ENCODE measurements at regions not wholly inside any gene's neighbourhood (a gene's known extent, or its start where the extent isn't known, plus 50 kb on each side); places are given as distances from the start of the nearest gene placed in this dataset.

DNA sequence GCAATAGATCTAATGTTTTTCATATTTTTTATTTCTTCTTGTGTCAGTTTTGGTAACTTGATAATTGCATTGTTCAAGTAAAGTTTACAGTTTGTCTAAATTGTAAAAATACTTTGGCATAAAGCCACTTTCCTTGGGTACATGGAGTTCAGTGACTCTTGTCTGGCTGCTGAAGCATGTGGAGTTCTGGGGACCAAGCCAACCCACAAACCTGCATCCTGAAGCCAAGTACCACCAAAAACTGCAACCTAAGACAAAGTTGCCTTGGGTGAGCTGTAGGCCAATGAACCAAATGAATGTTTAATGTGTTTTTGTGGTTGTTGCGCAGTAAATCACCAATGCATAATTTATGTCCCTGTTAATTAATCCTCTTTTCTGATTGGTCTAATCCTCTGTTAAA is 872.6 kb downstream of the BCL11A start:
- no peak overlapping the region for H3K4me3 ChIP-seq
- no peaks in the 10 kb centered on the region for H3K4me1 ChIP-seq
- TF ChIP-seq POLR2A (IDR thresholded peaks at IDR 0.05) (no peak), POLR2AphosphoS5 (IDR thresholded peaks at IDR 0.05) (no peak)
- TF ChIP-seq, protein P1, sequence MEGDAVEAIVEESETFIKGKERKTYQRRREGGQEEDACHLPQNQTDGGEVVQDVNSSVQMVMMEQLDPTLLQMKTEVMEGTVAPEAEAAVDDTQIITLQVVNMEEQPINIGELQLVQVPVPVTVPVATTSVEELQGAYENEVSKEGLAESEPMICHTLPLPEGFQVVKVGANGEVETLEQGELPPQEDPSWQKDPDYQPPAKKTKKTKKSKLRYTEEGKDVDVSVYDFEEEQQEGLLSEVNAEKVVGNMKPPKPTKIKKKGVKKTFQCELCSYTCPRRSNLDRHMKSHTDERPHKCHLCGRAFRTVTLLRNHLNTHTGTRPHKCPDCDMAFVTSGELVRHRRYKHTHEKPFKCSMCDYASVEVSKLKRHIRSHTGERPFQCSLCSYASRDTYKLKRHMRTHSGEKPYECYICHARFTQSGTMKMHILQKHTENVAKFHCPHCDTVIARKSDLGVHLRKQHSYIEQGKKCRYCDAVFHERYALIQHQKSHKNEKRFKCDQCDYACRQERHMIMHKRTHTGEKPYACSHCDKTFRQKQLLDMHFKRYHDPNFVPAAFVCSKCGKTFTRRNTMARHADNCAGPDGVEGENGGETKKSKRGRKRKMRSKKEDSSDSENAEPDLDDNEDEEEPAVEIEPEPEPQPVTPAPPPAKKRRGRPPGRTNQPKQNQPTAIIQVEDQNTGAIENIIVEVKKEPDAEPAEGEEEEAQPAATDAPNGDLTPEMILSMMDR (IDR thresholded peaks at IDR 0.05), result no peak
- peaks cover 0 to 18% of the 10 kb centered on the region in 2 donors for H3K9me3 ChIP-seq
- no peaks in the 10 kb centered on the region for H3K27me3 ChIP-seq
- H3K27ac ChIP-seq, result no peak overlapping the region
- intact Hi-C loops (cut with DNase I; ENCODE audit: low total_unique reads), result no loop called here
- DNase-seq (ENCODE audit: low spot score in 2 of 2), result peak in 1 of 2 donors; percentile 57
- H3K36me3 ChIP-seq, result no peaks in the 10 kb centered on the region

DNA sequence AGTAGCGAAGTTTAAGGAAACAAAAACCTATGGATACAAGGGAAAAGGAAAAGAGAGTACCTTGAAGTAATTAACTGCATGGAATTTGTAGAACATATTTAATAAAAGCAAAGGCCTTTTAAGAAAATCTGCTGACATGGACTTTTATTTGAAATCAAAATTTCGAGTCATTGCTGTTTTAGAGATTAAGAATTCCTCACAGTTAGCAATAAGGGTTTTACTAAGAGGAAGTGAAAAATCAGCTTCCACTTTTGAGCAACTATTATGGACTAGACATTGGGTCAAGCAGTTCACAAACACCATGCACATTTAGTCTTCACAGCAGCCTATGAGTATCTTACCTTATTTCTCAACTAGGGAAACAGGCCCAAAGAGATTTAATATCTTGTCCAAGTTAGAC is 876.3 kb downstream of the BCL11A start:
- no peak overlapping the region for H3K27ac ChIP-seq
- no peaks in the 10 kb centered on the region for H3K4me1 ChIP-seq
- TF ChIP-seq, protein P1 (IDR thresholded peaks at IDR 0.05), result no peak
- no peak for TF ChIP-seq POLR2AphosphoS5 (IDR thresholded peaks at IDR 0.05)
- no peak for TF ChIP-seq POLR2A (IDR thresholded peaks at IDR 0.05)
- peaks cover 0 to 18% of the 10 kb centered on the region in 2 donors for H3K9me3 ChIP-seq
- no peak for DNase-seq (ENCODE audit: low spot score in 2 of 2)
- no peak overlapping the region for H3K4me3 ChIP-seq
- H3K27me3 ChIP-seq, result no peaks in the 10 kb centered on the region
- no peaks in the 10 kb centered on the region for H3K36me3 ChIP-seq
- intact Hi-C loops (cut with DNase I; ENCODE audit: low total_unique reads), result no loop called here

DNA sequence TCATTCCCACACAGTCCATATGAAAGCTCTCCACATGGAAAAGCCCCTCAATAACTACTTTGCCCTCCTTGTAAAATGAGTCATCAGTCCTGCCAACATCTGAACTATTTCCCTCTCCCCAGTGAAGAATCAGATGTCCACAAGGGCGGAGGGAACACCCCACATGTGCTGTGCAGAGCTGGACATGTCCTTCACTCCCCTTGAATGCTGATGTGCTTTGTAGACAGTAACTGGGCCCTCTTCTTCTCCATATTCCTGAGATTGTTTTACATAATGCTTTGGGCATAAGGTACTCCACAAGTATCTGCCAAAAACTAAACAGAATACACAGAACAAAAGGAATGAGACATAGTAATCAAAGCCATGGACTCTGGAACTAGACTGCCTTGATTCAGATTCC is 879.4 kb downstream of the BCL11A start:
- Histone ChIP-seq H3K4me3 (no peak overlapping the region), H3K27ac (peak overlapping the region in 1 of 2 donors; percentile 18), H3K4me1 (no peaks in the 10 kb centered on the region), H3K27me3 (no peaks in the 10 kb centered on the region), H3K9me3 (peaks cover 0 to under 1% of the 10 kb centered on the region in 2 donors), H3K36me3 (no peaks in the 10 kb centered on the region)
- no peak for DNase-seq (ENCODE audit: low spot score in 2 of 2)
- intact Hi-C loops (cut with DNase I; ENCODE audit: low total_unique reads), result no loop called here
- no peak for TF ChIP-seq POLR2A (IDR thresholded peaks at IDR 0.05)
- no peak for TF ChIP-seq POLR2AphosphoS5 (IDR thresholded peaks at IDR 0.05)
- TF ChIP-seq, protein P1 (IDR thresholded peaks at IDR 0.05), result no peak

DNA sequence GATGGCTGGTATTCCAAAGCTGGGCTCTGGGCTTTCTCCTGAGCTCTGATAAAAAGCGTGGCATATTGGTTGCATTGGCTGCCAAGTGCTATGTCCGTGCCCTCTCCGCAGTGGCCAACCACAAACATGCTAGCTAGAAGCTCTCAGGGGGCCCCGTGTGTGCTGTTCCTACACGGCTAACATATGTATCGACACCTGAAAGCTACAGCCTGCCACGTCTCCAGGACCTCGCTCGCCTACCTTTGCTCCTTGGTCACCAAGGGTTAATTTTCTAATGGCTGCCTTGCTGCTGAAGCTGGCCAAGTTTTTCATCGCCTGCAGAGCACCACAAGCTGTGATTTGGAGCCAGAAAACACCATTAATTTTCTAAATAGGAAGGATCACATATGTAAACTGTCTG is 888.4 kb downstream of the BCL11A start:
- TF ChIP-seq POLR2AphosphoS5 (IDR thresholded peaks at IDR 0.05) (no peak), POLR2A (IDR thresholded peaks at IDR 0.05) (no peak)
- TF ChIP-seq, protein P1 (IDR thresholded peaks at IDR 0.05), result no peak
- H3K36me3 ChIP-seq, result no peaks in the 10 kb centered on the region
- H3K4me3 ChIP-seq, result no peak overlapping the region
- no peak overlapping the region for H3K27ac ChIP-seq
- no peaks in the 10 kb centered on the region for H3K9me3 ChIP-seq
- no peaks in the 10 kb centered on the region for H3K27me3 ChIP-seq
- H3K4me1 ChIP-seq, result no peaks in the 10 kb centered on the region
- intact Hi-C loops (cut with DNase I; ENCODE audit: low total_unique reads), result no loop called here
- DNase-seq (ENCODE audit: low spot score in 2 of 2), result no peak

DNA sequence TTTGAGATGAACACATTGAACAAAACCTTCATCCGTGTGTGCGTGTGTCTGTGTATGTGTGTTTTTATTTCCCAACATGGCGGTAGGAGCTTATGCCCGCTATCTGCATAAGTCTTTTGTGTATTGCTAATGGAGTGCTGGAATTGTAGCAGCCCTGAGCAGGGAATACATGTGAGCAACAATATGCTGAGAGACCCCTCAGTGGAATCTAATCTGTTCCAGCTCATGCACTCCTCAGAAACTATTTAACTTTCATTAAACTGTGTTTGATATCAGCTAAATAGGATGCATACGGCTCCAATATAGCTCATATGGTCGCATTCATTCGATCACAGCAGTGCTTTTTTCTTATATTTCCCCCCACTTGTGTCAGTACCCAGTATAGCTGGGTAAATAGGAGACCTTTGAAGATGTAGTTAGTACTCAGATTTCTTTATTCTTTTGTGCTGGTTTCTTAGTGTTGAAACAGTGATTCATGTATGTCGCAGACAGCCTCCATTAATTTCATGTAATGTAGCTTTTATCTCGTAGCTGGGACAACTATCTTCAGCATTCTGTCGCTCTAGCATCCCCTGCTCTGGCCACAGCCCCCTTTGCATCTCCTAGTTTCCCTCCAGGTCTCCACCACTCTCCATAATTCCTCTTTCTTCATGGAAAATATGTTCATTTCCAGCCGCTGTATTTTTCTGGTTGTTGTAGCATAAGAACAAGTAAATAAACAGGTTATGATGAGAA is 891.2 kb downstream of the BCL11A start:
- TF ChIP-seq POLR2A (IDR thresholded peaks at IDR 0.05) (no peak), POLR2AphosphoS5 (IDR thresholded peaks at IDR 0.05) (no peak)
- TF ChIP-seq, protein P1 (IDR thresholded peaks at IDR 0.05), result no peak
- DNase-seq (ENCODE audit: low spot score in 2 of 2), result no peak
- Histone ChIP-seq H3K36me3 (no peaks in the 10 kb centered on the region), H3K27ac (no peak overlapping the region), H3K9me3 (no peaks in the 10 kb centered on the region), H3K27me3 (no peaks in the 10 kb centered on the region), H3K4me1 (no peaks in the 10 kb centered on the region), H3K4me3 (no peak overlapping the region)
- intact Hi-C loops (cut with DNase I; ENCODE audit: low total_unique reads), result no loop called here
